ENCODE measurements at regions not wholly inside any gene's neighbourhood (a gene's known extent, or its start where the extent isn't known, plus 50 kb on each side); places are given as distances from the start of the nearest gene placed in this dataset.

- H3K4me1 ChIP-seq (ENCODE audit: control insufficient read depth, insufficient read depth, low read length, poor library complexity, severe bottlenecking) = peaks cover 24% of the 10 kb centered on the region
- H3K9me3 ChIP-seq (ENCODE audit: control insufficient read depth, low read length) = no peaks in the 10 kb centered on the region
- H3K36me3 ChIP-seq (ENCODE audit: control insufficient read depth, insufficient read depth, low read length) = no peaks in the 10 kb centered on the region
- 92% methylated on average over 2 of the region's 2 CpGs; no CpG with 5 or more reads in 1 of the 2 experiments for WGBS, 2 experiments (ENCODE audit: insufficient coverage in 2 of 2)
- H3K4me3 ChIP-seq (ENCODE audit: extremely low read depth, insufficient read depth, low read length, poor library complexity, severe bottlenecking) = no peak overlapping the region
- H3K27ac ChIP-seq (ENCODE audit: low read depth, low read length, severe bottlenecking) = no peak overlapping the region
Measured at GRCh38 chr13:30359991-30360390, 52.6 kb upstream of the KATNAL1 start.

GRCh38 chr13:30360586-30360985 lies 53.2 kb upstream of the KATNAL1 start:
- Histone ChIP-seq H3K36me3 (ENCODE audit: control insufficient read depth, insufficient read depth, low read length) (no peaks in the 10 kb centered on the region), H3K4me1 (ENCODE audit: control insufficient read depth, insufficient read depth, low read length, poor library complexity, severe bottlenecking) (peaks cover 29% of the 10 kb centered on the region), H3K4me3 (ENCODE audit: extremely low read depth, insufficient read depth, low read length, poor library complexity, severe bottlenecking) (no peak overlapping the region), H3K9me3 (ENCODE audit: control insufficient read depth, low read length) (no peaks in the 10 kb centered on the region), H3K27ac (ENCODE audit: low read depth, low read length, severe bottlenecking) (no peak overlapping the region)
- WGBS, 2 experiments (ENCODE audit: insufficient coverage in 2 of 2) = 93 to 94% methylated on average over 3 of the region's 3 CpGs

- H3K27ac ChIP-seq (ENCODE audit: low read depth, low read length, severe bottlenecking) = no peak overlapping the region
- WGBS, 2 experiments (ENCODE audit: insufficient coverage in 2 of 2) = 83 to 97% methylated on average over 4 to 5 of the region's 6 CpGs
- H3K4me3 ChIP-seq (ENCODE audit: extremely low read depth, insufficient read depth, low read length, poor library complexity, severe bottlenecking) = no peak overlapping the region
- H3K9me3 ChIP-seq (ENCODE audit: control insufficient read depth, low read length) = no peaks in the 10 kb centered on the region
- H3K36me3 ChIP-seq (ENCODE audit: control insufficient read depth, insufficient read depth, low read length) = no peaks in the 10 kb centered on the region
- H3K4me1 ChIP-seq (ENCODE audit: control insufficient read depth, insufficient read depth, low read length, poor library complexity, severe bottlenecking) = peaks cover 35% of the 10 kb centered on the region
Measured at GRCh38 chr13:30362005-30362788, 54.8 kb upstream of the KATNAL1 start.

- H3K4me3 ChIP-seq (ENCODE audit: extremely low read depth, insufficient read depth, low read length, poor library complexity, severe bottlenecking) = no peak overlapping the region
- H3K4me1 ChIP-seq (ENCODE audit: control insufficient read depth, insufficient read depth, low read length, poor library complexity, severe bottlenecking) = peaks cover 35% of the 10 kb centered on the region
- no peaks in the 10 kb centered on the region for H3K9me3 ChIP-seq (ENCODE audit: control insufficient read depth, low read length)
- 95% methylated on average over 11 of the region's 12 CpGs for WGBS, 2 experiments (ENCODE audit: insufficient coverage in 2 of 2)
- peak overlapping the region; percentile 5 for H3K27ac ChIP-seq (ENCODE audit: low read depth, low read length, severe bottlenecking)
- no peaks in the 10 kb centered on the region for H3K36me3 ChIP-seq (ENCODE audit: control insufficient read depth, insufficient read depth, low read length)
Measured at GRCh38 chr13:30362869-30363268, 55.5 kb upstream of the KATNAL1 start.

GRCh38 chr13:30363725-30364124 lies 56.4 kb upstream of the KATNAL1 start:
- 83 to 92% methylated on average over 2 to 4 of the region's 5 CpGs for WGBS, 2 experiments (ENCODE audit: insufficient coverage in 2 of 2)
- H3K9me3 ChIP-seq (ENCODE audit: control insufficient read depth, low read length) = no peaks in the 10 kb centered on the region
- H3K4me3 ChIP-seq (ENCODE audit: extremely low read depth, insufficient read depth, low read length, poor library complexity, severe bottlenecking) = no peak overlapping the region
- no peaks in the 10 kb centered on the region for H3K36me3 ChIP-seq (ENCODE audit: control insufficient read depth, insufficient read depth, low read length)
- H3K4me1 ChIP-seq (ENCODE audit: control insufficient read depth, insufficient read depth, low read length, poor library complexity, severe bottlenecking) = peaks cover 35% of the 10 kb centered on the region
- peak overlapping the region; percentile 95 for H3K27ac ChIP-seq (ENCODE audit: low read depth, low read length, severe bottlenecking)

GRCh38 chr13:30364133-30364532 lies 56.8 kb upstream of the KATNAL1 start:
- WGBS, 2 experiments (ENCODE audit: insufficient coverage in 2 of 2) = 72 to 93% methylated on average over 2 of the region's 3 CpGs
- Histone ChIP-seq H3K36me3 (ENCODE audit: control insufficient read depth, insufficient read depth, low read length) (no peaks in the 10 kb centered on the region), H3K4me1 (ENCODE audit: control insufficient read depth, insufficient read depth, low read length, poor library complexity, severe bottlenecking) (peaks cover 35% of the 10 kb centered on the region), H3K4me3 (ENCODE audit: extremely low read depth, insufficient read depth, low read length, poor library complexity, severe bottlenecking) (no peak overlapping the region), H3K9me3 (ENCODE audit: control insufficient read depth, low read length) (no peaks in the 10 kb centered on the region), H3K27ac (ENCODE audit: low read depth, low read length, severe bottlenecking) (peak overlapping the region; percentile 95)

GRCh38 chr13:30364876-30365275 lies 57.4 kb upstream of the UBE2L5 start:
- Histone ChIP-seq H3K4me1 (ENCODE audit: control insufficient read depth, insufficient read depth, low read length, poor library complexity, severe bottlenecking) (peaks cover 35% of the 10 kb centered on the region), H3K9me3 (ENCODE audit: control insufficient read depth, low read length) (no peaks in the 10 kb centered on the region), H3K36me3 (ENCODE audit: control insufficient read depth, insufficient read depth, low read length) (no peaks in the 10 kb centered on the region), H3K27ac (ENCODE audit: low read depth, low read length, severe bottlenecking) (peak overlapping the region; percentile 95), H3K4me3 (ENCODE audit: extremely low read depth, insufficient read depth, low read length, poor library complexity, severe bottlenecking) (no peak overlapping the region)
- 83 to 88% methylated on average over 1 to 4 of the region's 7 CpGs for WGBS, 2 experiments (ENCODE audit: insufficient coverage in 2 of 2)

- no peak overlapping the region for H3K27ac ChIP-seq (ENCODE audit: low read depth, low read length, severe bottlenecking)
- no peaks in the 10 kb centered on the region for H3K36me3 ChIP-seq (ENCODE audit: control insufficient read depth, insufficient read depth, low read length)
- WGBS, 2 experiments (ENCODE audit: insufficient coverage in 2 of 2) = no CpG with 5 or more reads among the region's 1 CpG
- H3K4me1 ChIP-seq (ENCODE audit: control insufficient read depth, insufficient read depth, low read length, poor library complexity, severe bottlenecking) = peaks cover 35% of the 10 kb centered on the region
- H3K4me3 ChIP-seq (ENCODE audit: extremely low read depth, insufficient read depth, low read length, poor library complexity, severe bottlenecking) = no peak overlapping the region
- no peaks in the 10 kb centered on the region for H3K9me3 ChIP-seq (ENCODE audit: control insufficient read depth, low read length)
Measured at GRCh38 chr13:30366088-30366487, 56.2 kb upstream of the UBE2L5 start.

GRCh38 chr13:30367296-30367695 lies 55.0 kb upstream of the UBE2L5 start:
- Histone ChIP-seq H3K9me3 (ENCODE audit: control insufficient read depth, low read length) (no peaks in the 10 kb centered on the region), H3K4me3 (ENCODE audit: extremely low read depth, insufficient read depth, low read length, poor library complexity, severe bottlenecking) (no peak overlapping the region), H3K27ac (ENCODE audit: low read depth, low read length, severe bottlenecking) (no peak overlapping the region), H3K36me3 (ENCODE audit: control insufficient read depth, insufficient read depth, low read length) (no peaks in the 10 kb centered on the region), H3K4me1 (ENCODE audit: control insufficient read depth, insufficient read depth, low read length, poor library complexity, severe bottlenecking) (peaks cover 40% of the 10 kb centered on the region)
- 96 to 98% methylated on average over 8 to 11 of the region's 12 CpGs for WGBS, 2 experiments (ENCODE audit: insufficient coverage in 2 of 2)

- Histone ChIP-seq H3K36me3 (ENCODE audit: control insufficient read depth, insufficient read depth, low read length) (no peaks in the 10 kb centered on the region), H3K4me3 (ENCODE audit: extremely low read depth, insufficient read depth, low read length, poor library complexity, severe bottlenecking) (no peak overlapping the region), H3K4me1 (ENCODE audit: control insufficient read depth, insufficient read depth, low read length, poor library complexity, severe bottlenecking) (peaks cover 16% of the 10 kb centered on the region), H3K27ac (ENCODE audit: low read depth, low read length, severe bottlenecking) (no peak overlapping the region), H3K9me3 (ENCODE audit: control insufficient read depth, low read length) (no peaks in the 10 kb centered on the region)
- WGBS, 2 experiments (ENCODE audit: insufficient coverage in 2 of 2) = no CpG with 5 or more reads among the region's 1 CpG
Measured at GRCh38 chr13:30370146-30370545, 52.1 kb upstream of the UBE2L5 start.

- WGBS, 2 experiments (ENCODE audit: insufficient coverage in 2 of 2) = 90 to 97% methylated on average over 3 to 4 of the region's 4 CpGs
- Histone ChIP-seq H3K36me3 (ENCODE audit: control insufficient read depth, insufficient read depth, low read length) (no peaks in the 10 kb centered on the region), H3K4me3 (ENCODE audit: extremely low read depth, insufficient read depth, low read length, poor library complexity, severe bottlenecking) (no peak overlapping the region), H3K4me1 (ENCODE audit: control insufficient read depth, insufficient read depth, low read length, poor library complexity, severe bottlenecking) (peaks cover 7% of the 10 kb centered on the region), H3K27ac (ENCODE audit: low read depth, low read length, severe bottlenecking) (no peak overlapping the region), H3K9me3 (ENCODE audit: control insufficient read depth, low read length) (no peaks in the 10 kb centered on the region)
Measured at GRCh38 chr13:30370916-30371521, 51.3 kb upstream of the UBE2L5 start.

Measured in mesodermal cell (in vitro differentiated cells).